Heart left ventricle (tissue), 16 donors: ENCODE measurements at regions not wholly inside any gene's neighbourhood (a gene's known extent, or its start where the extent isn't known, plus 50 kb on each side); places are given as distances from the start of the nearest gene placed in this dataset.

Experiments
- ATAC-seq, 4 donors: fragments of 200-7000 bp; cut with Tn5 transposase; one replicate each; pipeline ENCODE4 v1.9.1; 2020 to 2022; ENCODE audit warnings: moderate library complexity in 4 of 4, mild to moderate bottlenecking in 3 of 4, moderate number of reproducible peaks in 1 of 4
- DNase-seq, 5 donors: peaks; one replicate each; pipeline ENCODE4 v3.0.0-alpha.2; 2020
- H3K27ac ChIP-seq, 12 donors: fragments of 200-600 bp; sonication (generic) in 4 of 12; one replicate each; pipeline versions ENCODE4 v1.5.0 to v1.8.0; 2016 to 2022; ENCODE audit warnings: mild to moderate bottlenecking in 2 of 12
- H3K27me3 ChIP-seq, 9 donors: fragments of 200-600 bp; sonication (generic) in 2 of 9; one replicate each; pipeline versions ENCODE4 v1.5.1 to v1.8.0; 2016 to 2022; ENCODE audit warnings: mild to moderate bottlenecking in 3 of 9
- H3K36me3 ChIP-seq, 9 donors: fragments of 200-600 bp; sonication (generic) in 2 of 9; one replicate each; pipeline versions ENCODE4 v1.5.0 to v1.8.0; 2018 to 2022; ENCODE audit warnings: mild to moderate bottlenecking in 2 of 9
- H3K4me1 ChIP-seq, 12 donors: fragments of 200-600 bp; sonication (generic) in 4 of 12; one replicate each; pipeline versions ENCODE4 v1.5.0 to v1.8.0; 2016 to 2022; ENCODE audit warnings: mild to moderate bottlenecking in 3 of 12
- H3K4me3 ChIP-seq, 12 donors: fragments of 200-600 bp; sonication (generic) in 4 of 12; one replicate each; pipeline versions ENCODE4 v1.5.0 to v1.8.0; 2017 to 2022; ENCODE audit warnings: mild to moderate bottlenecking in 9 of 12, moderate library complexity in 4 of 12
- H3K9me3 ChIP-seq, 12 donors: fragments of 200-600 bp; sonication (generic) in 4 of 12; one replicate each; pipeline versions ENCODE4 v1.5.0 to v1.8.0; 2016 to 2022; ENCODE audit warnings: mild to moderate bottlenecking in 1 of 12
- CTCF ChIP-seq, 12 donors: fragments of 200-600 bp; sonication (generic) in 4 of 12; IDR thresholded peaks; one replicate each; pipeline versions ENCODE4 v1.5.0 to v1.8.0; 2018 to 2022; ENCODE audit warnings: antibody characterized with exemption in 12 of 12, mild to moderate bottlenecking in 5 of 12
- POLR2A ChIP-seq, 2 donors: fragments of 450-650 bp; IDR thresholded peaks; one replicate each; pipeline ENCODE4 v1.6.1; 2017; ENCODE audit warnings: antibody characterized with exemption in 2 of 2, mild to moderate bottlenecking in 2 of 2, moderate library complexity in 2 of 2
- WGBS, 4 donors: extraction: QIAGEN DNeasy Blood & Tissue Kit in 2 of 4; methylation state at CpG; one replicate each; pipeline versions ENCODE4 v1.1.5 to v1.1.7; 2013 to 2018; 5-methylcytosine and 5-hydroxymethylcytosine counted together
- intact Hi-C, 10 donors: fragments of 100-400 bp; cut with DNase I; formaldehyde crosslinking; loops; one replicate each; pipeline versions ENCODE4 v1.11.1 to v1.14.2; 2022
- donor health status: ischemic (EF 13 %, LVEDD 7.1; RV severe dilation, severe dysfunction).
- donor health status: healthy with polysubstance abuse.
- donor health status: DM: no; HTN: yes; CAD: no.
- donor health status: DM: no; HTN: no; CAD: no.
- donor health status: ischemic (EF 25% LVEDD 6.9; RV normal size, moderate dysfunction).
- donor health status: ischemic (EF 25% LVEDD 5.7; RV mildly dilated, moderate dysfunction).
- donor health status: healthy.
- donor health status: DM: yes; HTN: yes; CAD: no.
- donor health status: ischemic (EF 35%, LVEDD 5.7; RV mildly dilated, moderate dysfunction).
- donor health status: nonischemic (EF 11% LVEDD 7.7; RV severe dilation, severe dysfunction).
- donor health status: DM: yes; HTN: yes; CAD: no.
- donor health status: PGD.
- donor health status: ischemic (EF 29% LVEDD 5.4; RV normal size, mild dysfunction).
- donor health status: nonischemic (EF 23%, LVEDD 6.1; RV moderate dilation, normal function).

- DNase-seq = no peak
- no peak for TF ChIP-seq POLR2A (IDR thresholded peaks at IDR 0.05)
- no peak for TF ChIP-seq CTCF (IDR thresholded peaks at IDR 0.05)
- no peaks in the 10 kb centered on the region for H3K36me3 ChIP-seq
- intact Hi-C loops = no loop called here
- no peak overlapping the region for H3K27ac ChIP-seq
- no peak overlapping the region for H3K4me3 ChIP-seq
- 74 to 85% (median 77%) methylated on average over 6 to 7 of the region's 7 CpGs for whole genome bisulfite sequencing, 4 donors
- peaks cover 0 to under 1% (median 0%) of the 10 kb centered on the region in 12 donors for H3K9me3 ChIP-seq
- H3K4me1 ChIP-seq = no peaks in the 10 kb centered on the region
- no peaks in the 10 kb centered on the region for H3K27me3 ChIP-seq
- peak in 1 of 4 donors; percentile 13 for ATAC-seq
Measured at GRCh38 chr5:2887481-2888348, 136.2 kb upstream of the IRX2 start.

GRCh38 chr5:2886531-2886930 lies 135.1 kb upstream of the IRX2 start:
- Histone ChIP-seq H3K27me3 (no peaks in the 10 kb centered on the region), H3K4me1 (no peaks in the 10 kb centered on the region), H3K27ac (no peak overlapping the region), H3K36me3 (no peaks in the 10 kb centered on the region), H3K4me3 (no peak overlapping the region), H3K9me3 (no peaks in the 10 kb centered on the region)
- WGBS, 4 donors = 69 to 80% (median 75%) methylated on average over 3 of the region's 3 CpGs
- intact Hi-C loops = no loop called here
- DNase-seq (no peak), ATAC-seq (no peak)
- TF ChIP-seq CTCF (IDR thresholded peaks at IDR 0.05) (no peak), POLR2A (IDR thresholded peaks at IDR 0.05) (no peak)

- H3K27ac ChIP-seq = no peak overlapping the region
- ATAC-seq (no peak), DNase-seq (no peak)
- intact Hi-C loops = no loop called here
- no peaks in the 10 kb centered on the region for H3K36me3 ChIP-seq
- peaks cover 0 to 23% (median 10%) of the 10 kb centered on the region in 12 donors for H3K9me3 ChIP-seq
- TF ChIP-seq CTCF (IDR thresholded peaks at IDR 0.05) (no peak), POLR2A (IDR thresholded peaks at IDR 0.05) (no peak)
- no peaks in the 10 kb centered on the region for H3K4me1 ChIP-seq
- H3K27me3 ChIP-seq = no peaks in the 10 kb centered on the region
- WGBS, 4 donors = 84 to 91% (median 86%) methylated on average over 8 of the region's 8 CpGs
- no peak overlapping the region for H3K4me3 ChIP-seq
Measured at GRCh38 chr5:2883771-2884170, 132.3 kb upstream of the IRX2 start.

- 66 to 75% (median 69%) methylated on average over 1 of the region's 1 CpG for WGBS, 4 donors
- intact Hi-C loops = no loop called here
- no peaks in the 10 kb centered on the region for H3K36me3 ChIP-seq
- H3K4me3 ChIP-seq = no peak overlapping the region
- peaks cover 0 to 29% (median 12%) of the 10 kb centered on the region in 12 donors for H3K9me3 ChIP-seq
- TF ChIP-seq CTCF (IDR thresholded peaks at IDR 0.05) (no peak), POLR2A (IDR thresholded peaks at IDR 0.05) (no peak)
- H3K4me1 ChIP-seq = no peaks in the 10 kb centered on the region
- no peaks in the 10 kb centered on the region for H3K27me3 ChIP-seq
- no peak overlapping the region for H3K27ac ChIP-seq
- ATAC-seq = no peak
- DNase-seq = no peak
Measured at GRCh38 chr5:2879701-2880100, 128.2 kb upstream of the IRX2 start.
